ENCODE measurements at regions not wholly inside any gene's neighbourhood (a gene's known extent, or its start where the extent isn't known, plus 50 kb on each side); places are given as distances from the start of the nearest gene placed in this dataset.

DNA sequence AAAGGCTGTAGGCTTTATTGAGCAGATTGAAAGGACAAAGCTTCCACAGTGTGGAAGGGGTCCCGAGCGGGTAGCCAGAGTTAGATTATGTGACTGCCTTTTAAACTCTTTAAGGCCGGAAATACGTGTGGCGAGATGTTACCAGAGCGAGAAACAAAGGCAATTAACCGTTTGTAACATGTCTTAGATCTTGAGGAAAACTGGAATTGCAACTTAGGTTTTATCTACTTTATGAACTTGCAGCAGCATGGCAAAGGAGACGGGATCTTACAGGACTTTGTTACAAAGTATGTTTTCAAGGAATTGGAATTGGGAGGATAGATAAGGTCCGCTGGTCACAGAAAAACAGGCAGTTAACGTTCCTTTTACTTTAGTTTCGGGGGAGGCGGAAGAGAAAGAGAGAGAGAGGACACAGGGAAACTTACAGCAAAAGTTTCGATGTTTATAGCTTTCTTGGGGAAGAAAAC is 594.7 kb upstream of the ADGRB3 start:
- DNase-seq (ENCODE audit: low spot score), result no peak
- H3K36me3 ChIP-seq (replicated peaks; ENCODE audit: insufficient read depth, low read depth), result no peaks in the 10 kb centered on the region
- H4K20me1 ChIP-seq (ENCODE audit: insufficient read depth, poor library complexity, severe bottlenecking), result no peaks in the 10 kb centered on the region
- H3K27ac ChIP-seq, result no peak overlapping the region
- H3K4me3 ChIP-seq, result no peak overlapping the region
- H2AFZ ChIP-seq, result peak overlapping the region; percentile 43
- no peaks in the 10 kb centered on the region for H3K4me1 ChIP-seq (ENCODE audit: insufficient read depth)
- H3K79me2 ChIP-seq, result no peaks in the 10 kb centered on the region
- H3K4me2 ChIP-seq, result peak overlapping the region; percentile 63
- no peaks in the 10 kb centered on the region for H3K27me3 ChIP-seq
- TF ChIP-seq, protein P1, sequence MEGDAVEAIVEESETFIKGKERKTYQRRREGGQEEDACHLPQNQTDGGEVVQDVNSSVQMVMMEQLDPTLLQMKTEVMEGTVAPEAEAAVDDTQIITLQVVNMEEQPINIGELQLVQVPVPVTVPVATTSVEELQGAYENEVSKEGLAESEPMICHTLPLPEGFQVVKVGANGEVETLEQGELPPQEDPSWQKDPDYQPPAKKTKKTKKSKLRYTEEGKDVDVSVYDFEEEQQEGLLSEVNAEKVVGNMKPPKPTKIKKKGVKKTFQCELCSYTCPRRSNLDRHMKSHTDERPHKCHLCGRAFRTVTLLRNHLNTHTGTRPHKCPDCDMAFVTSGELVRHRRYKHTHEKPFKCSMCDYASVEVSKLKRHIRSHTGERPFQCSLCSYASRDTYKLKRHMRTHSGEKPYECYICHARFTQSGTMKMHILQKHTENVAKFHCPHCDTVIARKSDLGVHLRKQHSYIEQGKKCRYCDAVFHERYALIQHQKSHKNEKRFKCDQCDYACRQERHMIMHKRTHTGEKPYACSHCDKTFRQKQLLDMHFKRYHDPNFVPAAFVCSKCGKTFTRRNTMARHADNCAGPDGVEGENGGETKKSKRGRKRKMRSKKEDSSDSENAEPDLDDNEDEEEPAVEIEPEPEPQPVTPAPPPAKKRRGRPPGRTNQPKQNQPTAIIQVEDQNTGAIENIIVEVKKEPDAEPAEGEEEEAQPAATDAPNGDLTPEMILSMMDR (IDR thresholded peaks at IDR 0.05; ENCODE audit: poor library complexity), result no peak
- TF ChIP-seq EZH2 (IDR thresholded peaks at IDR 0.05; ENCODE audit: borderline replicate concordance) (no peak), EZH2phosphoT487 (IDR thresholded peaks at IDR 0.05; ENCODE audit: low read depth, severe bottlenecking, unreplicated experiment) (no peak)
- H3K9me2 ChIP-seq (replicated peaks; ENCODE audit: insufficient read depth), result no peaks in the 10 kb centered on the region
- no peaks in the 10 kb centered on the region for H3K9me3 ChIP-seq (ENCODE audit: low read depth)
- WGBS (ENCODE audit: low lambda C conversion rate, missing lambda C conversion rate), result 28% methylated on average over 13 of the region's 13 CpGs

DNA sequence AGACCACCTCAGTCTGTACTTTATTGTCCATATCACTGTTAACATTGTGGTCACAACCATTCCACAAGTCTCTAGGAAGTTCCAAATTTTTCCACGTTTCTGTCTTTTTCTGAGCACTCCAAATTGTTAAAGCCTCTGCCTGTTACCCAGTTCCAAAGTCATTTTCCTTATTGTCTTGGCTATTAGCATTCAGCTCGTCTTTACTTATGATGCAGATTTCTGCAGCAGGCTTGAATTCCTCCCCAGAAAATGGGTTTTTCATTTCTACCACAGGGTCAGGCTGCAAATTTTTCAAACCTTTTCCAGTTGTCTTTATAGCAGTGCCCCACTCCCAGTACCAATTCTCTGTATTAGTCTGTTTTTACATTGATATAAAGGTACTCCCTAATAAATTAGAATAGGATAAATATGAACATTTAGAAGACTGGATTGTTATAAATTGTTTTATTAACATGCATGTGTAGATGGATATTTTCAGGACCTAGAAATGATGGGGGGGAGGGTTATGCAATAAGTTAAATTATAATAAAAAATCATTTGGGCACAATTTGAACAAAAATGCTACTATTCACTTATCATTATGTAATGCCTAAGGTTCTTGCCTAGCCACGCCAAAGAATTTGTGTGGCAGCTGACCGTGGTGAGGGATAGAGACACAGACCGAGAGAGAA is 595.3 kb upstream of the ADGRB3 start:
- 18% methylated on average over 5 of the region's 5 CpGs for WGBS (ENCODE audit: low lambda C conversion rate, missing lambda C conversion rate)
- H3K9me2 ChIP-seq (replicated peaks; ENCODE audit: insufficient read depth), result no peaks in the 10 kb centered on the region
- no peaks in the 10 kb centered on the region for H3K4me1 ChIP-seq (ENCODE audit: insufficient read depth)
- no peak for DNase-seq (ENCODE audit: low spot score)
- H3K27ac ChIP-seq, result no peak overlapping the region
- no peaks in the 10 kb centered on the region for H3K9me3 ChIP-seq (ENCODE audit: low read depth)
- H3K79me2 ChIP-seq, result no peaks in the 10 kb centered on the region
- TF ChIP-seq EZH2phosphoT487 (IDR thresholded peaks at IDR 0.05; ENCODE audit: low read depth, severe bottlenecking, unreplicated experiment) (no peak), EZH2 (IDR thresholded peaks at IDR 0.05; ENCODE audit: borderline replicate concordance) (no peak)
- TF ChIP-seq, protein P1 (IDR thresholded peaks at IDR 0.05; ENCODE audit: poor library complexity), result no peak
- no peaks in the 10 kb centered on the region for H4K20me1 ChIP-seq (ENCODE audit: insufficient read depth, poor library complexity, severe bottlenecking)
- peak overlapping the region; percentile 63 for H3K4me2 ChIP-seq
- peak overlapping the region; percentile 43 for H2AFZ ChIP-seq
- H3K36me3 ChIP-seq (replicated peaks; ENCODE audit: insufficient read depth, low read depth), result no peaks in the 10 kb centered on the region
- no peak overlapping the region for H3K4me3 ChIP-seq
- H3K27me3 ChIP-seq, result no peaks in the 10 kb centered on the region

DNA sequence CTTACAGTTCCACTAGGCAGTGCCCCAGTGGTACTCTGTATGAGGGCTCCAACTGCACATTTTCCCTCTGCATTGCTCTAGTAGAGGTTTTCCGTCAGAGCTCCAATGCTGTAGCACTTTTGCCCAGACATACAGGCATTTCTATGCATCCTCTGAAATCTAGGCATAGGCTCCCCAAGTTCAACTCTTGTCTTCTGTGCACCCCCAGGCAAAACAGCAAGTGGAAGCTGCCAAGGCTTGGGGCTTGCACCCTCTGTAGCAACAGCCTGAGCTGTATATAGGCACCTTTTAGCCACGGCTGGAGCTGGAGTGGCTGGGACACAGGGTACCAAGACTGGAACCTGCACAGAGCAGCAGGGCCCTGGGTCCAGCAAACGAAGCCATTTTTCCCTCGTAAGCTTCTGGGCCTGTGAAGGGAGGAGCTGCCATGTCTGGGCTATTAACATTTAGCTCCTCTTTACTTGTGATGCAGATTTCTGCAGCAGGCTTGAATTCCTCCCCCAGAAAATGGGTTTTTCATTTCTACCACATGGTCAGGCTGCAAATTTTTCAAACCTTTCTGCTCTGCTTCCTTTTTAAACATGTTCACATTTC is 596.2 kb upstream of the ADGRB3 start:
- Histone ChIP-seq H2AFZ (no peak overlapping the region), H3K4me2 (no peak overlapping the region), H3K27me3 (no peaks in the 10 kb centered on the region), H3K9me2 (replicated peaks; ENCODE audit: insufficient read depth) (no peaks in the 10 kb centered on the region), H3K9me3 (ENCODE audit: low read depth) (no peaks in the 10 kb centered on the region), H4K20me1 (ENCODE audit: insufficient read depth, poor library complexity, severe bottlenecking) (no peaks in the 10 kb centered on the region), H3K36me3 (replicated peaks; ENCODE audit: insufficient read depth, low read depth) (no peaks in the 10 kb centered on the region), H3K4me1 (ENCODE audit: insufficient read depth) (no peaks in the 10 kb centered on the region), H3K27ac (no peak overlapping the region), H3K79me2 (no peaks in the 10 kb centered on the region), H3K4me3 (no peak overlapping the region)
- WGBS (ENCODE audit: low lambda C conversion rate, missing lambda C conversion rate), result 75% methylated on average over 4 of the region's 4 CpGs
- no peak for DNase-seq (ENCODE audit: low spot score)
- TF ChIP-seq EZH2phosphoT487 (IDR thresholded peaks at IDR 0.05; ENCODE audit: low read depth, severe bottlenecking, unreplicated experiment) (no peak), EZH2 (IDR thresholded peaks at IDR 0.05; ENCODE audit: borderline replicate concordance) (no peak)
- TF ChIP-seq, protein P1 (IDR thresholded peaks at IDR 0.05; ENCODE audit: poor library complexity), result no peak

Measured in hepatocyte (in vitro differentiated cells).